ENCODE measurements at regions not wholly inside any gene's neighbourhood (a gene's known extent, or its start where the extent isn't known, plus 50 kb on each side); places are given as distances from the start of the nearest gene placed in this dataset.

DNA sequence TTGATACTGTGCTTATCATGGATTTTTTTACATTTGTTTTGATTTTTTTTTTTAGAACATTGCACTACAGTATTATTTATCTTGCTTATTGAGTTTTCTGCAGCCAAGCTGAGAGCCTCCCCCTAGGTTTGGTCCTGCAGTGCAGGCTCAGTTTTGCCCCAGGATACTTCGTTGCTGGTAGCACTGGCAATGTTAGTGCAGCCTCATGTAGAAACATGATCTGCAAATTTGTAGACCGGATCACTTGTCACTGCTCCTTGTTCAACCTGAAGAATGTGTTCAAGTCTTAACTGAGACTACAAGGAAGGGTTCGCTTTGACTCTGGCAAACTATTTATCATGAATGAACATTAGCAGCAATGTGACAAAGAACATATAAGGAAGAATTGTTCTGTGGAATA lies 377.2 kb upstream of the PDE3A start:
- TF ChIP-seq, protein P1, sequence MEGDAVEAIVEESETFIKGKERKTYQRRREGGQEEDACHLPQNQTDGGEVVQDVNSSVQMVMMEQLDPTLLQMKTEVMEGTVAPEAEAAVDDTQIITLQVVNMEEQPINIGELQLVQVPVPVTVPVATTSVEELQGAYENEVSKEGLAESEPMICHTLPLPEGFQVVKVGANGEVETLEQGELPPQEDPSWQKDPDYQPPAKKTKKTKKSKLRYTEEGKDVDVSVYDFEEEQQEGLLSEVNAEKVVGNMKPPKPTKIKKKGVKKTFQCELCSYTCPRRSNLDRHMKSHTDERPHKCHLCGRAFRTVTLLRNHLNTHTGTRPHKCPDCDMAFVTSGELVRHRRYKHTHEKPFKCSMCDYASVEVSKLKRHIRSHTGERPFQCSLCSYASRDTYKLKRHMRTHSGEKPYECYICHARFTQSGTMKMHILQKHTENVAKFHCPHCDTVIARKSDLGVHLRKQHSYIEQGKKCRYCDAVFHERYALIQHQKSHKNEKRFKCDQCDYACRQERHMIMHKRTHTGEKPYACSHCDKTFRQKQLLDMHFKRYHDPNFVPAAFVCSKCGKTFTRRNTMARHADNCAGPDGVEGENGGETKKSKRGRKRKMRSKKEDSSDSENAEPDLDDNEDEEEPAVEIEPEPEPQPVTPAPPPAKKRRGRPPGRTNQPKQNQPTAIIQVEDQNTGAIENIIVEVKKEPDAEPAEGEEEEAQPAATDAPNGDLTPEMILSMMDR (IDR thresholded peaks at IDR 0.05) = no peak
- TF ChIP-seq EP300 (IDR thresholded peaks at IDR 0.05) (no peak), POLR2AphosphoS5 (IDR thresholded peaks at IDR 0.05) (no peak)

Data from sigmoid colon (tissue), 4 donors.